ENCODE measurements at regions not wholly inside any gene's neighbourhood (a gene's known extent, or its start where the extent isn't known, plus 50 kb on each side); places are given as distances from the start of the nearest gene placed in this dataset.

DNA sequence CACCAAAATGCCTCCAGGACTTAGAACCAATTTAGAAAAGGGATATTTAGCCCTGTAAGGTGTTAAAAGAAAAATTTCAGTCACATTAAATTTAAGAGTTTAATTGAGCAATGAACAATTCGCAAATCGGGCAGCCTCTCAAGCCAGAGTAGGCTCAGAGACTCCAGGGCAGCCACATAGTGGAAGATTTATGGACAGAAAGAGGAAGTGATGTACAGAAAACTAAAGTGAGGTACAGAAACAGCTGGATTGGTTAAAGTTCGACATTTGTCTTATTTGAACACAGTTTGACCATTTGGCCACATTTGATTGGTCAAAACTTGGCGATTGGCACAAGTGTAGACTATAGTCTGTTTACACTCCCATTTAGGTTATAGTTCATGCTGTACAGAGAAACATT, 525.9 kb upstream of the ZNF608 start:
- Histone ChIP-seq H3K27me3 (no peaks in the 10 kb centered on the region), H3K9me3 (no peaks in the 10 kb centered on the region), H3K27ac (no peak overlapping the region), H3K4me1 (peaks cover 0 to 5% of the 10 kb centered on the region in 2 donors), H3K4me3 (no peak overlapping the region), H3K36me3 (no peaks in the 10 kb centered on the region)
- TF ChIP-seq, protein P1, sequence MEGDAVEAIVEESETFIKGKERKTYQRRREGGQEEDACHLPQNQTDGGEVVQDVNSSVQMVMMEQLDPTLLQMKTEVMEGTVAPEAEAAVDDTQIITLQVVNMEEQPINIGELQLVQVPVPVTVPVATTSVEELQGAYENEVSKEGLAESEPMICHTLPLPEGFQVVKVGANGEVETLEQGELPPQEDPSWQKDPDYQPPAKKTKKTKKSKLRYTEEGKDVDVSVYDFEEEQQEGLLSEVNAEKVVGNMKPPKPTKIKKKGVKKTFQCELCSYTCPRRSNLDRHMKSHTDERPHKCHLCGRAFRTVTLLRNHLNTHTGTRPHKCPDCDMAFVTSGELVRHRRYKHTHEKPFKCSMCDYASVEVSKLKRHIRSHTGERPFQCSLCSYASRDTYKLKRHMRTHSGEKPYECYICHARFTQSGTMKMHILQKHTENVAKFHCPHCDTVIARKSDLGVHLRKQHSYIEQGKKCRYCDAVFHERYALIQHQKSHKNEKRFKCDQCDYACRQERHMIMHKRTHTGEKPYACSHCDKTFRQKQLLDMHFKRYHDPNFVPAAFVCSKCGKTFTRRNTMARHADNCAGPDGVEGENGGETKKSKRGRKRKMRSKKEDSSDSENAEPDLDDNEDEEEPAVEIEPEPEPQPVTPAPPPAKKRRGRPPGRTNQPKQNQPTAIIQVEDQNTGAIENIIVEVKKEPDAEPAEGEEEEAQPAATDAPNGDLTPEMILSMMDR (IDR thresholded peaks at IDR 0.05) = no peak
- no peak for TF ChIP-seq POLR2A (IDR thresholded peaks at IDR 0.05)
- intact Hi-C loops (cut with DNase I; ENCODE audit: low total_unique reads) = no loop called here
- no peak for DNase-seq

GRCh38 chr5:125274211-125274610, 527.8 kb upstream of the ZNF608 start:
- Histone ChIP-seq H3K27me3 (no peaks in the 10 kb centered on the region), H3K27ac (no peak overlapping the region), H3K9me3 (no peaks in the 10 kb centered on the region), H3K36me3 (no peaks in the 10 kb centered on the region), H3K4me3 (no peak overlapping the region), H3K4me1 (peaks cover 0 to 5% of the 10 kb centered on the region in 2 donors)
- TF ChIP-seq POLR2A (IDR thresholded peaks at IDR 0.05) = no peak
- TF ChIP-seq, protein P1 (IDR thresholded peaks at IDR 0.05) = no peak
- DNase-seq = no peak
- intact Hi-C loops (cut with DNase I; ENCODE audit: low total_unique reads) = no loop called here

DNA sequence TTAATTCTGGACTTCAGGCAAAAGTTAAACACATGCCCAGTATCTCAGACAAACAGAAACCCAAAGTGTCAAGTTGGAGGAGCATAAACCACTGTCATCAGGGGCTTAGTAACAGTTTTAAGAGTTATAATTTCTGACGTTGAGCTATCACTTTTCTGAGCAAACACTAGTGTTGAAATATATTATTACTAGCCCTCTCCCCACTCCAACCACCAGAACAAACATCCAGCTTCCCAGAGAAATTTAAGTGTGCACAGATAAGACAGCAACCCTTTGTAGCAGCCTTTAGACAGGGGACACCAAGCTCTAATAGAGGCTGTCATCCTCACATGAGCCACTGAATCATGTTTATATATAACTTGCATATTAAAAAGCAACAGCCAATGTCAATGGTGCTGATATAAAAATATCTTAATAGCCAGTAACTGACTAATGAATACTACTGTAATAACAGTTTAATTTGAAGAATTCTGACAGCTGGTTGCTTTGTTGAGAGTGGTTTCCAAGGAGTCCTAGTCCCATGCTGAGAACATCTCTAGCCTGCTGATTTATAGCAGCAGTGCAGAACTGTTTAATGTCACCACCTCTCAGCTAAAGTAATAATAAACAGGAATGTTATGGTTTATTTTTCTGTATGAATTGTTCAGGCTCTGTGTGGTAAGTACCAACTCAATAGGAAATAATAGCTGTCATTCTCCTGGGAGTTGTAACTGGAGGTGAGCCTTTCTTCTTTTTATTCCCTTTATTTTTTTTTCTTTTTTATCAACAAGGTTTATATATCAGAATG, 528.7 kb upstream of the ZNF608 start:
- Histone ChIP-seq H3K4me3 (no peak overlapping the region), H3K9me3 (no peaks in the 10 kb centered on the region), H3K27me3 (no peaks in the 10 kb centered on the region), H3K27ac (no peak overlapping the region), H3K36me3 (no peaks in the 10 kb centered on the region), H3K4me1 (peaks cover 0 to 5% of the 10 kb centered on the region in 2 donors)
- TF ChIP-seq, protein P1 (IDR thresholded peaks at IDR 0.05) = no peak
- TF ChIP-seq POLR2A (IDR thresholded peaks at IDR 0.05) = no peak
- peak in 1 of 2 donors; percentile 17 for DNase-seq
- intact Hi-C loops (cut with DNase I; ENCODE audit: low total_unique reads) = no loop called here

DNA sequence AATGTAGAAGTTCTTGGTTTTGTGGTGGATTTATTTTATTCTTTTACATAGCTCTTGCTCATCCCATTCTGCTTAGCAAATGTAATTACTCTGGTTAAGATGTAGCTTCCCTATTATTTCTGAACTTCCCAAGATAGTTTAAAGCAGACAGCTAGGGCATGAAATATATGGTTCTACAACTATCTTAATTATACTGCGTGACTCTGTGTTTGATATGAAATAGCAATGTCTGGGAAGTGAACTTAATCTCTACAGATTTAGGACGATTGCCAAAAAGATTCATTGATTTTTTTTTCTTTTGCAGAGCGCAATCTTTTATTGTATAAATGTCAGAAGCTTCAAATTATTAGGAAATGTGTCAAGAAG, 529.3 kb upstream of the ZNF608 start:
- Histone ChIP-seq H3K27me3 (no peaks in the 10 kb centered on the region), H3K4me1 (peaks cover 0 to 5% of the 10 kb centered on the region in 2 donors), H3K36me3 (no peaks in the 10 kb centered on the region), H3K4me3 (no peak overlapping the region), H3K27ac (no peak overlapping the region), H3K9me3 (no peaks in the 10 kb centered on the region)
- TF ChIP-seq, protein P1 (IDR thresholded peaks at IDR 0.05) = no peak
- TF ChIP-seq POLR2A (IDR thresholded peaks at IDR 0.05) = no peak
- intact Hi-C loops (cut with DNase I; ENCODE audit: low total_unique reads) = no loop called here
- DNase-seq = no peak

GRCh38 chr5:125276096-125276495, 529.7 kb upstream of the ZNF608 start:
- no peak for DNase-seq
- no peak overlapping the region for H3K27ac ChIP-seq
- H3K9me3 ChIP-seq = no peaks in the 10 kb centered on the region
- TF ChIP-seq POLR2A (IDR thresholded peaks at IDR 0.05) = no peak
- TF ChIP-seq, protein P1 (IDR thresholded peaks at IDR 0.05) = no peak
- H3K4me1 ChIP-seq = peaks cover 0 to 5% of the 10 kb centered on the region in 2 donors
- H3K27me3 ChIP-seq = no peaks in the 10 kb centered on the region
- no peak overlapping the region for H3K4me3 ChIP-seq
- no peaks in the 10 kb centered on the region for H3K36me3 ChIP-seq
- intact Hi-C loops (cut with DNase I; ENCODE audit: low total_unique reads) = no loop called here
